ENCODE measurements at regions not wholly inside any gene's neighbourhood (a gene's known extent, or its start where the extent isn't known, plus 50 kb on each side); places are given as distances from the start of the nearest gene placed in this dataset.

- Mint-ChIP-seq H3K9me3 (no peaks in the 10 kb centered on the region), H3K36me3 (ENCODE audit: insufficient read depth) (no peaks in the 10 kb centered on the region), H3K4me3 (no peak overlapping the region), H3K4me1 (ENCODE audit: low read depth) (no peaks in the 10 kb centered on the region), H3K27me3 (ENCODE audit: low read depth) (no peaks in the 10 kb centered on the region)
- DNase-seq, result no peak
- ATAC-seq, result no peak
Observed at GRCh38 chr1:244196571-244197285, 145.6 kb downstream of the ZBTB18 start.

- no peaks in the 10 kb centered on the region for H3K9me3 Mint-ChIP-seq
- H3K4me3 Mint-ChIP-seq, result no peak overlapping the region
- no peaks in the 10 kb centered on the region for H3K27me3 Mint-ChIP-seq (ENCODE audit: low read depth)
- no peaks in the 10 kb centered on the region for H3K4me1 Mint-ChIP-seq (ENCODE audit: low read depth)
- no peaks in the 10 kb centered on the region for H3K36me3 Mint-ChIP-seq (ENCODE audit: insufficient read depth)
- ATAC-seq, result no peak
- DNase-seq, result no peak
Observed at GRCh38 chr1:244197851-244198375, 146.8 kb downstream of the ZBTB18 start.

DNA sequence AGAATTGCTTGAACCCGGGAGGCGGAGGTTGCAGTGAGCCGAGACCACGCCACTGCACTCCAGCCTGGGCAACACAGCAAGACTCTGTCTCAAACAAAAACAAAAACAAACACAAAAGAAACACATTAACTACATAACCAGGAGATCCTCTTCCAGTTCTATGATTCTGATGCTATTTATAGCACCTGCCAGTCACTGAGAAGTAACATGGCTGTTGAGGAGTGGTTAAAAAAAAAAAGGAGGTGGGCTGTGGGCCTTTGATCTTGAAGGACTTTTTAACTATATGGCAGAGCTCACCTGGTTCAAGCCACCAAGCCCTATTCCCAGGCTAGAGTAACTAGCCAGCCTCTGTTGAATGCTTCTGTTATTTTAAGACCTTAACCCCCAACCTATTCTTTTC lies 148.8 kb downstream of the ZBTB18 start:
- no peaks in the 10 kb centered on the region for H3K9me3 Mint-ChIP-seq
- ATAC-seq (no peak), DNase-seq (no peak)
- H3K4me3 Mint-ChIP-seq, result no peak overlapping the region
- H3K4me1 Mint-ChIP-seq (ENCODE audit: low read depth), result no peaks in the 10 kb centered on the region
- H3K27me3 Mint-ChIP-seq (ENCODE audit: low read depth), result no peaks in the 10 kb centered on the region
- H3K36me3 Mint-ChIP-seq (ENCODE audit: insufficient read depth), result no peaks in the 10 kb centered on the region

- Mint-ChIP-seq H3K9me3 (no peaks in the 10 kb centered on the region), H3K36me3 (ENCODE audit: insufficient read depth) (no peaks in the 10 kb centered on the region), H3K27me3 (ENCODE audit: low read depth) (no peaks in the 10 kb centered on the region), H3K4me3 (no peak overlapping the region), H3K4me1 (ENCODE audit: low read depth) (no peaks in the 10 kb centered on the region)
- DNase-seq (no peak), ATAC-seq (no peak)
Observed at GRCh38 chr1:244200596-244200995, 149.5 kb downstream of the ZBTB18 start.

DNA sequence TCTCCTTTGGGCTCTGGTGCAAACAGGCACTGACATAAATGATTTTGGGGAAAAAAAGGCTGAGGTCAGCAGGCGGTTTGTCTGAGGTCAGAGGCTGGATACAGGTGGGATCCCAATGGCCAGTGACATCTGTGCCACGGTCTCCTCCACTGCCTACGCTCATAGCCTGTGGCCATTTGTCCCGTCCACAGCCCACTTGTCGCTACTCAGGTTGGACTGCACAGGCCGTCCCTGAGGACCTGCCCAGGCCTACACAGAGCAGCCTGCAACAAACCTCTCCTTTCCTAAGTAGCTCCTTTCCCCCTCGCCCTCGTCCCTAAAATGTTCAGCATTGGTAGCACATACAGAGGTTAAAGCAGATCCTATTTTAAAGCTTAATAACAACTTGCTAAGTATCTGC lies 150.7 kb downstream of the ZBTB18 start:
- H3K4me1 Mint-ChIP-seq (ENCODE audit: low read depth), result no peaks in the 10 kb centered on the region
- no peaks in the 10 kb centered on the region for H3K36me3 Mint-ChIP-seq (ENCODE audit: insufficient read depth)
- no peak overlapping the region for H3K4me3 Mint-ChIP-seq
- DNase-seq (no peak), ATAC-seq (no peak)
- H3K9me3 Mint-ChIP-seq, result no peaks in the 10 kb centered on the region
- no peaks in the 10 kb centered on the region for H3K27me3 Mint-ChIP-seq (ENCODE audit: low read depth)

- peaks cover 2% of the 10 kb centered on the region for H3K27me3 Mint-ChIP-seq (ENCODE audit: low read depth)
- H3K4me1 Mint-ChIP-seq (ENCODE audit: low read depth), result no peaks in the 10 kb centered on the region
- no peak overlapping the region for H3K4me3 Mint-ChIP-seq
- no peak for DNase-seq
- H3K9me3 Mint-ChIP-seq, result no peaks in the 10 kb centered on the region
- H3K36me3 Mint-ChIP-seq (ENCODE audit: insufficient read depth), result no peaks in the 10 kb centered on the region
- no peak for ATAC-seq
Observed at GRCh38 chr1:244204004-244204403, 152.9 kb downstream of the ZBTB18 start.

GRCh38 chr1:244205171-244205570 lies 154.1 kb downstream of the ZBTB18 start:
- Mint-ChIP-seq H3K36me3 (ENCODE audit: insufficient read depth) (no peaks in the 10 kb centered on the region), H3K4me1 (ENCODE audit: low read depth) (no peaks in the 10 kb centered on the region), H3K9me3 (no peaks in the 10 kb centered on the region), H3K4me3 (no peak overlapping the region), H3K27me3 (ENCODE audit: low read depth) (peaks cover 2% of the 10 kb centered on the region)
- DNase-seq, result no peak
- ATAC-seq, result no peak

DNA sequence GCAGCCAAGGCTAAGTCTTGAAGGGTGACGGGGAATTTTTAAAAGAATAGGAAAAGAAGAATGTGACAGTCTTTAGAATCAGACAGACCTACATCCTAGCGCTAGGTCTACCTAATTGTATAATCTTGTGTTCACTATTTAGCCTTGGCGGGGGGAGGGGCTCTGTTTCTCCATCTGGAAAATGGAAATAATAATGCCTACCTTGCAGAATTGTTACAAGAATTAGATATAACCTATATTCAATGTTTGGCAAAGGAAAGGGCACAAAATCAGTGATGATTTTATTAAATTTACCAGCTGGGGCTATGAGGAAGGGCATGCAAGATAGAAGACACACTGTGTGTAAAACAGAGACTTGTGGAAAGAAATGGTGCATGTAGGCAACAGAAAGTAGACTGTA lies 154.8 kb downstream of the ZBTB18 start:
- Mint-ChIP-seq H3K27me3 (ENCODE audit: low read depth) (peaks cover 2% of the 10 kb centered on the region), H3K4me3 (no peak overlapping the region), H3K9me3 (no peaks in the 10 kb centered on the region), H3K4me1 (ENCODE audit: low read depth) (no peaks in the 10 kb centered on the region), H3K36me3 (ENCODE audit: insufficient read depth) (no peaks in the 10 kb centered on the region)
- DNase-seq (no peak), ATAC-seq (no peak)

DNA sequence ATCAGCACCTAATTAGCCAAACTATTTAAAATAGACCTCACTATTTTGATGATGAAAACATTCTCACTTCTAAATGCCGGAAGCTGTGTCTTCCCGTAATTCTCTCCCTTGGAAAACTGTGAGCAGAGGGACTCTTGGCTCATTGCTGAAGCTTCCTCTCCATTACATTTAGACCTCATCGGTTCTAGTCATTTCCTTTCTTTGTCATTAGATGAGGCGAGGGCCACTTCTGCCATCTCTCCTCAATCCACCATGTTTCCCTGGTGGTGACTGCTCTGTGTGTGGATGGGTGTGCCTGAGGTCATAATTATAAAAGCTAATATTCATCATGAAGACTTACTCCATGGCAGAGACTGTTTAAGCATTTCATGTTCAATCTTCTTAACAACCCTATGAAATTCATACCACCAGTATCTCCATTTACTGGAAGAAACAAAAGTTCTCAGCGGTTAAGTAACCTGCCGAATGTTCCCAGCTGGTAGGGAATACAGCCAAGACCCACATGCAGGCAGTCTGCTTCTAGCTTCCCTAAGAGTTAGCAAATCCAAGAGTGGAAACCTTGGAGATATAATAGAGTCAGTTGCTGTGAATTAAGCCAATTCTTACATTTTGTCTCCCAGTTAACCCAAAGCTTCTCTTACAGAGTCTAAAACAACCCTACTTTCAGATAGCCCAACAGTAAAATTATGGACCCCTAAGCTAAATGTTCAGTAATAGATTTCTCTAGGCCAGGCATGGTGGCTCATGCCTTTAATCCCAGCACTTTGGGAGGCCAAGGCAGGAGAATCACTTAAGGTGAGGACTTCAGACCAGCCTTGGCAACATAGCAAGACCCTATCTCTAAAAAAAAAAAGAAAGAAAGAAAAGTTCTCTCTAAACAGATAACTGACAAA lies 156.2 kb downstream of the ZBTB18 start:
- Mint-ChIP-seq H3K9me3 (no peaks in the 10 kb centered on the region), H3K4me1 (ENCODE audit: low read depth) (no peaks in the 10 kb centered on the region), H3K36me3 (ENCODE audit: insufficient read depth) (no peaks in the 10 kb centered on the region), H3K27me3 (ENCODE audit: low read depth) (peaks cover 2% of the 10 kb centered on the region), H3K4me3 (no peak overlapping the region)
- DNase-seq, result no peak
- ATAC-seq, result no peak

- Mint-ChIP-seq H3K4me1 (ENCODE audit: low read depth) (no peaks in the 10 kb centered on the region), H3K27me3 (ENCODE audit: low read depth) (peaks cover 2% of the 10 kb centered on the region), H3K9me3 (no peaks in the 10 kb centered on the region), H3K4me3 (no peak overlapping the region), H3K36me3 (ENCODE audit: insufficient read depth) (no peaks in the 10 kb centered on the region)
- DNase-seq, result no peak
- ATAC-seq, result no peak
Observed at GRCh38 chr1:244207935-244208244, 156.8 kb downstream of the ZBTB18 start.

DNA sequence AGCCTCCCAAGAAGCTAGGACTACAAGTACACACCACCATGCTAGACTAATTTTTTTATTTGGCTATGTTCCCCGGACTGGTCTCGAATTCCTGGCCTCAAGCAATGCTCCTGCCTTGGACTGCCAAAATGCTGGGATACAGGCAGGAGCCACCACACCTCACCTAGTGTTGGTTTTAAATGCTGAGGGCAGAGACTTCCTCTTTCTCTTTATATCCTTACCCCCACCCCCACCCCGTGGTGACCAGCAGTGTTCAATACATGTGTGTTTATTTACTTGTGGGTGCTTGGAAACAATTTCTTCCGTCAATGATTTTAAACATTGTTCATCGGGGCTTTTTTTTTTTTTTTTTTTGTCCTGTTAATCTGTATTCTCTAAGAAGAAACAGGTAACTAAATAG lies 158.9 kb downstream of the ZBTB18 start:
- Mint-ChIP-seq H3K27me3 (ENCODE audit: low read depth) (peaks cover 2% of the 10 kb centered on the region), H3K9me3 (no peaks in the 10 kb centered on the region), H3K4me3 (no peak overlapping the region), H3K4me1 (ENCODE audit: low read depth) (no peaks in the 10 kb centered on the region), H3K36me3 (ENCODE audit: insufficient read depth) (no peaks in the 10 kb centered on the region)
- no peak for DNase-seq
- ATAC-seq, result no peak

GRCh38 chr1:244210884-244211558 lies 159.9 kb downstream of the ZBTB18 start:
- ATAC-seq, result no peak
- H3K9me3 Mint-ChIP-seq, result no peaks in the 10 kb centered on the region
- H3K36me3 Mint-ChIP-seq (ENCODE audit: insufficient read depth), result no peaks in the 10 kb centered on the region
- no peaks in the 10 kb centered on the region for H3K4me1 Mint-ChIP-seq (ENCODE audit: low read depth)
- no peak overlapping the region for H3K4me3 Mint-ChIP-seq
- DNase-seq, result no peak
- H3K27me3 Mint-ChIP-seq (ENCODE audit: low read depth), result peaks cover 4% of the 10 kb centered on the region

DNA sequence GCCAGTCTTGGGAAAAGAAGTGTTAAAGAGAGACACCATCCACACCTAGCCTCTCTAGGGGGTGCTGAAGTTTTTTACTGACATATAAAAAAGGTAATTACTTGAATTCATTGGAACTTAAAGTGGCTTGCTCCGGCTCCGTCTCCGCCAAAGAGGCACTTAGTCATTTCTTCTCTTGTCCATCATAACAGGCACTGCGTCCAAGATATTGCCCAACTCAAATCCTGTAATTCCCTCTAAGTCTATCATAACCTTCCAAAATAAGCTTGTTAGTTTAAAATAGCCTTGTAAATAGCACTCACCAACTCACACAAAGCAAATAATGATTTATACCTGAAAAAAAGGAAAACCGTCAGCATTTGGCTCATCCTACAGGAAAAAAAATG lies 160.5 kb downstream of the ZBTB18 start:
- Mint-ChIP-seq H3K4me1 (ENCODE audit: low read depth) (no peaks in the 10 kb centered on the region), H3K36me3 (ENCODE audit: insufficient read depth) (no peaks in the 10 kb centered on the region), H3K4me3 (no peak overlapping the region), H3K9me3 (no peaks in the 10 kb centered on the region), H3K27me3 (ENCODE audit: low read depth) (peaks cover 4% of the 10 kb centered on the region)
- DNase-seq (no peak), ATAC-seq (no peak)

- H3K27me3 Mint-ChIP-seq (ENCODE audit: low read depth), result peaks cover 9% of the 10 kb centered on the region
- H3K4me3 Mint-ChIP-seq, result no peak overlapping the region
- no peaks in the 10 kb centered on the region for H3K9me3 Mint-ChIP-seq
- H3K4me1 Mint-ChIP-seq (ENCODE audit: low read depth), result no peaks in the 10 kb centered on the region
- ATAC-seq (no peak), DNase-seq (no peak)
- H3K36me3 Mint-ChIP-seq (ENCODE audit: insufficient read depth), result no peaks in the 10 kb centered on the region
Observed at GRCh38 chr1:244212219-244212618, 161.1 kb downstream of the ZBTB18 start.
